GM20000 (cell line): ENCODE measurements at regions not wholly inside any gene's neighbourhood (a gene's known extent, or its start where the extent isn't known, plus 50 kb on each side); places are given as distances from the start of the nearest gene placed in this dataset.
"Not testable (repeated sequence)": the region's sequence is repeated elsewhere in the genome, so short reads cannot be mapped to it uniquely, and the experiment has no call there.

ENCODE experiments used
- DNase-seq: peaks from one replicate; pipeline ENCODE4 v3.0.0; 2012; ENCODE audit warnings: low spot score
- CTCF ChIP-seq: IDR thresholded peaks from 2 replicates; pipeline ENCODE4 v1.5.1; 2012; ENCODE audit warnings: mild to moderate bottlenecking, control low read depth; ENCODE audit errors: extremely low read depth, missing control alignments

GRCh38 chr18:39225373-39225772 is 1659.8 kb upstream of the CELF4 start:
- no peak for TF ChIP-seq CTCF
- DNase-seq = no peak

DNA sequence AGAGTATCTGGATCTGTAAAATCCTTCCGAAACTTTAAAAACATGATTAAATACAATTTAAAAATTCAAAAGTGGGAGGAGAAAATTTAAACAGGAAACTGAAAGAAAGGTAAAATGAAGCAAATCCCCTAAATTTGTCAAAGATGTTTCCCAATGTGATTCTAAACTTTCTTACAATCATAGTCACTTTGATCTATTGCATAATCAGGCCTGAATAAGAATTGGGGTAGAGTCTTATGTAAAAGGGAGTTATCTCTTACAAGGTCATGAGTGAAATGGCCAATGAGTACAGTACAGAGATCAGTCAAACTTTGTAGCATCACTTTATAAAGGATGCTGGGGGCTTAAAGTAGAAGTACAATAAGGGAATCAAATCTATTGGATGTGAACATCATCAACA is 1657.7 kb upstream of the CELF4 start:
- no peak for DNase-seq
- no peak for TF ChIP-seq CTCF

DNA sequence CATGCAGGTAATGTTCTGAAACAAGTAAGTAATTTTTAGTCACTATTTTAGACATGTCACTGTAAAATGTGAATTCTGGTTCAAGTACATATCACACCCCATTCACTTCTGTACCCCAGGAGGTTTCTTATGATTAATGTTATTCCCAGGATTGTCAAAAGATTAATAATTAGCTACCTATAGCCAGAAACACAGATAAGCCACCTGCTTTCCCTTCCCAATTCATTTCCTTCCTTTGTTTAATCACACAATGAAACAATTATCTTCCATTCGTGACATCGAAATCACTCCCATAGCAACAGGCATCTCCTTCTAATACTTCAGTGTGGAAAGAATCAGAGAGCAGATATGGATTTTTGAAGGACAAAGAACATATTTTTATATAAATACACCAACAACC is 1650.3 kb upstream of the CELF4 start:
- TF ChIP-seq CTCF = no peak
- no peak for DNase-seq

- no peak for TF ChIP-seq CTCF
- no peak for DNase-seq
These were observed 1645.9 kb upstream of the CELF4 start for GRCh38 chr18:39211461-39211860.

- DNase-seq = no peak
- no peak for TF ChIP-seq CTCF
These were observed 1643.6 kb upstream of the CELF4 start for GRCh38 chr18:39209173-39209572.

GRCh38 chr18:39208729-39209128 is 1643.1 kb upstream of the CELF4 start:
- TF ChIP-seq CTCF = no peak
- DNase-seq = no peak

GRCh38 chr18:39208190-39208589 is 1642.6 kb upstream of the CELF4 start:
- no peak for DNase-seq
- TF ChIP-seq CTCF = no peak

- not testable (repeated sequence) for DNase-seq
These were observed 1641.0 kb upstream of the CELF4 start for GRCh38 chr18:39206398-39207103.
